ENCODE measurements at regions not wholly inside any gene's neighbourhood (a gene's known extent, or its start where the extent isn't known, plus 50 kb on each side); places are given as distances from the start of the nearest gene placed in this dataset.
"Not testable (repeated sequence)": the region's sequence is repeated elsewhere in the genome, so short reads cannot be mapped to it uniquely, and the experiment has no call there.

DNA sequence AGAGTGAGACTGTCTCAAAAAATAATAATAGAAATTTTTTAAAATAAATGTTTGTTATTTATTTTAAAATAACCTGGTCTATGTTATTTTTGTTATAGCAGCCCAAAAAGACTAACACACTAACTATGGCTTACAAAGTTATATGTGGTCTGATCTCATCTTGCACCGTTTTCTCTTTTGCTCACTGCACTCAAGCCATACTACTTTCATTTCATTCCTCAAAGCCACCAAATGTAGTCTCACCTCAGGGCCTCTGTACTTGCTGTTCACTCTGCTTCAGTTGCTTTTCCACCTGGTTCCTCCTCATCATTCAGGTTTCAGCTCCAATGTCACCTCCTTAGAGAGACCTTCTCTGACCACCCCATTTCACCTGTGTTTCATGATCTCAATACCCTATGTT, 55.2 kb upstream of the MDM1 start:
- no peak for DNase-seq (ENCODE audit: low spot score)

DNA sequence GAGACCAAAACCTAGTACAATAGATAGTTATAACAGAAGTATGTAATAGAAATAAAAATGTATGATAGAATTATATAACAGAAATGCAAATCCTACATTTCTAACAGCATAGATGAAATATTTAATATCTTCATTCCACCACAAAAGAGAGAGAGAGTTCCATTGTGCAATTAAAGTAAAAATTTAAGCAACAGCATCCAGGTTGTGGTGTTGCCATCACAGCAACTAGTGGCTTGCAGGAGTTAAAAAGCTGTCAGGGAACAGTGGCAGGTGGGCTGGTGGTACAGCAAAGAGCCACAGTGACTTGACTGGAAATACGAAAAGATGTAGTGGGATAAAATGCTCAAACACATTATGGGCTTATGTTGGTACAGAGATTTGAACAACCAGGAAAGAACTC, 57.1 kb upstream of the MDM1 start:
- DNase-seq (ENCODE audit: low spot score), result no peak

DNA sequence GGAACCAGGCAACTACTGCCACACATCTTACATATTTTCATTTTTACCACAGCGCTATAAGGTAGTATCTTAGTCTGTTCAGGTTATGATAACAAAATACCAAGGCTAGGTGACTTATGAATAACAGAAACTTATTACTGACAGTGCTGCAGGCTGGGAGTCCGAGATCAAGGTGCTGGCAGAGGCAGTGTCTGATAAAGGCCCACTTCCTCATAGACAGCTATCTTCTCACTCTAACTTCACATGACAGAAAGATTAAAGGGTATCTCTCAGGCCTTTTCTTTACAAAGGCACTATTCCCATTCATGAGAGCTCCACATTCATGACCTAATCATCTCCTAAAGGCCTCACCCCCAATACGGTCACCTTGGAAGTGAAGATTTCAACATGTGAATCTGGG, 59.8 kb upstream of the MDM1 start:
- no peak for DNase-seq (ENCODE audit: low spot score)

DNA sequence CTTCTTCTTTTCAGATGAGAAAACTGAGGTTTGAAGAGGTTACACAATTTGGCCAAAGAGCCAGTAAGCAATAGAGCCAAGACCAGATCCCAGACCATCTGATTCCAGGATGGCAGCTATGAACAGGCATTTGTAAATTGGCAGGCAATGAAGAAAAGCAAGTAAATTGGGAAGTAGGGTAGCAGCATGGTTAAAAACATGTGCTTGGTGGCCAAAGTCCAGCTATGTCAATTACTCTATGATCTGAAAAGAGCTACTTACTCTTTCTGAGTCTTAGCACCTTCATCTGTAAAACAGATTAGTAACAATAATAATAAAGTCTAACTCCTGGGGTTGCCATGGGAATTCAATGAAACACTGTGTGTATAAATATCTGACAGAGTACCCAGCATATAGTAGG, 60.2 kb upstream of the MDM1 start:
- no peak for DNase-seq (ENCODE audit: low spot score)

DNA sequence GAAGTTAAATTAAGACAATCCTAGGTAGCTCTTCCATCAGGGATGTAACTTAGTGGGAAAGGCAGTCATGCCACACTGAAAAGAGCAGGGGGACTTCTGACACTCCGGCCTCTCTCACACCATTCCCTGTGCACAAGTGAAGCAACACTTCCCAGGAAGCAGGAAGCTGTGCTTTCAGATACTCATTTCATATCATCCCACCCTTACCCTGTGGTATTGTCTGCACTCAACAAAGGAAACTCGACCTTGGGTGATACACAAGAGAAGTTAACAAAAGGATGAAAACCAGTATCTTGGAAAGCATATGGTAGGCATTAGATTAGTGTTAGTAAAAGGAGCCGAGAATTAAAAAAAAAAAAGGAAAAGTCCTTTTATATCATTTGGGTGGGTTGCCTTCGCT, 61.3 kb upstream of the MDM1 start:
- no peak for DNase-seq (ENCODE audit: low spot score)

DNA sequence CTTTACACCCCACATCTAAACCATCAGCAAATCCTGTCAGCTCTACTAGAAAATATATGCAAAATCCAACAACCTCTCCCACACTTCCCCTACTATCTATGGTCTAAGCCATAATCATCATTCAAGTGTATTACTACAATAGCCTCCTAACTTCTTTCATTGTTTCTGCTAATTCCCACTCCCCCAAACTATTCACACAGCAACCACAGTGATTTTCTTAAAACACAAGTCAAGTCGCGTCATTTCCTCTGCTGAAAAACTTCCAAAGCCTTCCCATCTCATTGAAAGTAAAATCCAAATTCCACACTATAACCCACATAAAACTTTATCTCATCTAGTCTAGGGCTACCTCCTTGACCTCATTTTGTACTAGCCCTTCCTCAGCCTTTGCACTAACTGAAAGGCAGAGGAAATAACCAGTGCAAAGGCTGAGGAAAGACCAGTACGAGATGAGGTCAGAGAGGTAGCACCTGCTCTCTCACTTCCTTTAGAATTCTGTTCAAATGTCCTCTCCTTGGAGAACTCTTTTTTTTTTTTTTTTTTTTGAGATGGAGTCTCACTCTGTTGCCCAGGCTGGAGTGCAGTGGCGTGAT, 65.5 kb upstream of the MDM1 start:
- no peak for DNase-seq (ENCODE audit: low spot score)

DNA sequence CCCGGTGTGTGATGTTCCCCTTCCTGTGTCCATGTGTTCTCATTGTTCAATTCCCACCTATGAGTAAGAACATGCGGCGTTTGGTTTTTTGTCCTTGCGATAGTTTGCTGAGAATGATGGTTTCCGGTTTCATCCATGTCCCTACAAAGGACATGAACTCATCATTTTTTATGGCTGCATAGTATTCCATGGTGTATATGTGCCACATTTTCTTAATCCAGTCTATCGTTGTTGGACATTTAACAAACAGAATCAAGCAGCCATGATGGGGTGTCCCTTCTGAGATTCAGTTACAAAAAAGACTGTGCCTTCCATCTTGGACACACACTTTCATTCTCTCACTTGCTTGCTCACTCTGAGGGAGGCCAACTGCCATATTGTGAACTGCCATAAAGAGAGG, 66.5 kb upstream of the MDM1 start:
- not testable (repeated sequence) for DNase-seq (ENCODE audit: low spot score)

DNA sequence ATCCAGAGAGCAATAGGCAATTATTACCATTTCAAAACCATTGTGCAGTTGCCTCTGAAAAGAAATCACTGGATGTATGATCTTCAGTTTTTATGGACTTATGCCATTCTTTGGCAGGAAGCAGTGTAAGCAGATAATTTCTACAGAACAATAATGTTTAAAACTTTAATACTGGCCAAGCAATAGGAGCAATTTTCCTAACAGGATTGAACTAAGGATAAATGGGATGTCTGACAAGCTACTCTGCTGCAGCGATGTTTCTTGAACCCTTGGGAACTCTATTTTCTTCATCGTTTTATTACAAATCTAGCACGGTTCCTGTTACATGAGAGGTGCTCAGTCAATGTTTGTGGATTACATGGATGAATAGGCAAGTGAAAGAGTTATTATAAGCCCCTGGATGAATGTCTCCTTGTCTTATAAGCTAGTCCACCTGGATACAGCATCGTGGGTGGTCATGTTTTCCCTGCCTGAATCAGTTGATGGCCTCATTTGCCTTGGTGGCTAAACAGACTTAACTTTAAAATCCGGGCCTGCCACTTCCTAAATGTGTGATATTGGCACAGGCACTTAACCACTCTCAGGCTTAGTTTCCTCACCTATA, 68.2 kb upstream of the MDM1 start:
- no peak for DNase-seq (ENCODE audit: low spot score)

DNA sequence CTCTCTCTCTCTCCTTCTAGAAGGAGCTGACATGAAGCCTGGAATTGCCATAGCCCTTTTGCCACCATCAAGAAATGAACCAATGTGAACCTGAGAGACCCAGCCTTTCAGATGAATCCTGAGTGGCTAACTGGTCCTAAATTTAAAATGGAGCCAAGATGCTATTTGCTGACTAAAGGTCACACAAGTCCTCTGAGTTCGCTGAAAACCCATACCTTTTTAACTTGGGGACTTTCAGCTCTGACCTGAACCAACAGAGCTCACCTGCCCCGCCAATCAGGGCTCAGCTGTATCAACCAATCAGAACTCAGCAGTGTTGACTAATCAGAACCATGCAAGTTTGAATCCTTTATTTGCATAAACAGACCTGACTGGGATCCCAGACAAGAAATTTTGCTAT, 70.3 kb upstream of the MDM1 start:
- no peak for DNase-seq (ENCODE audit: low spot score)

DNA sequence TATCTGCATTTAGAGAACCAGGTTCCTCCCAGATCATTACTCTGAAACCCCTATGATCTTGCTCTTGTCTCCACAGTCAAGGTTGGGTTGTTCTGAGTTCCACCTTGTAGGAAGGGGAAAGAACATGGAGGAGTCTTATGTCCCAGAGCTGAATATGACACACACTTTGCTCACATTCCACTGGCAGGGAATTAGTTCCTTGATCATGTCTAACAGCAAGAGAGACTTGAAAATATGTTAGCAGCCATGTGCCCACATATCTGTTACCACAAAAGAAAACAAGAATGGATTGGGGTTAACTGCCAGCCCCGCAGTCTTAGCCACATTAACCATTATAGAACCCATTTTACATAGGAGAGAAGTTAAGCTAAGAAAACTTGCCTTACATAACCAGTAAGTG, 71.1 kb upstream of the MDM1 start:
- DNase-seq (ENCODE audit: low spot score), result no peak

DNA sequence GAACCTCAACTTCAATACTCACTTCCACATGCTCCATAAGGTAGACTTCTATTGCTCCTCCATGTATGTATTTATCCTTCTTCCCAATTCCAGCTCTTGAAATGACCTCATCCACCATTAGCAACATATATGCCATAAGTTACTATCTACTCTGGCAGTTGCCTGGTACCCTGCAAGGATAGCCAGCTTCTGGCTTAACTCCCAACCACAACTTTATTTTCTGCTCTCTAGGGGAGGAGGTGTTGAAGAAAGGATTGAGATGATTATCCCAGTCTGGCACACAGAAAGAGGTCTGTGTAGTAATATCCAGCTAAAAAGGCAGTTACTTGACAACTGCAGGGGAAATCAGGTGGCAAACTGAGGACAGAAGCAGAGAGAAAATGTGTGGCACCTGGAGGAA, 71.5 kb upstream of the MDM1 start:
- no peak for DNase-seq (ENCODE audit: low spot score)

DNA sequence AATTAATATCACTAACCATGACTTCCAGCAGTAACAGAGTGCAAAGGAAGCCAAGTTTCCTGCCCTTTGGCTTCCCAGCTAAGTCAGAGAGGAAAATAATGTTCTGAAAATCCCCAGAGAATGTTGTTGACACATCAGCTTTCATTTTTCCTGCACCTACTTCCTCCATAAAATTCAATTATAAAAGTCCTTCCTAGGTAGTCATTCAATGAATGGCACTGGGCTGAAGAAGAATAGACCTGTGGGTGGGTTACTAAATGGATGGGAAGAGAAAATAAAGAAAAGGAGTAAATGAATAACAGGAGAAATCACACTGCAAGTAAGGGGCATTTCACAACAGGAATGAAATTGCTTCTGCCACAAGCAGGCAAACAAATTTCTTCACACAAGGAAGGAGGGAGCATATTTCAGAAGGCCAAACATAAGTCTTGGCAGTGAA, 73.2 kb upstream of the MDM1 start:
- no peak for DNase-seq (ENCODE audit: low spot score)

DNA sequence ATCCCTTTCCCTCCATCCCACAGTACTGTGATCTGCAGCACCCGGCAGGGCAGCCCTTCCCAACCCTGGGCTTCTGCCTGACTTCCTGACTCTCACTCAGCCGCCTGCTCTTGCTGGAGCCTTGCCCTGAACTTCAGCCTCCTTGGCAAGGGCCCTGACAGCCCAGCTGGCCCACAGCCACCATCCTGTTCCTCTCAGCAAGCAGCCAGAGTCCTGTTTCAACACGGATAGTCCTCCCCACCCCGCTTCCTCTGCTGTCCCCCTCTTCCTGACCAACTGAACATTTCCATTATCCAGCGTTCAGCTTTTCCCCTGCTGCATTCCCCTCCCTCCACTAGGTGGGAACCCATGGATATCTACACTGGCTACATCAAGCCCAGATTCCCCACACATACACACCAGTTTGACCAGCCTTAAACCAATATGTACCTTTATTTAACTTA, 74.0 kb upstream of the MDM1 start:
- DNase-seq (ENCODE audit: low spot score), result no peak

DNA sequence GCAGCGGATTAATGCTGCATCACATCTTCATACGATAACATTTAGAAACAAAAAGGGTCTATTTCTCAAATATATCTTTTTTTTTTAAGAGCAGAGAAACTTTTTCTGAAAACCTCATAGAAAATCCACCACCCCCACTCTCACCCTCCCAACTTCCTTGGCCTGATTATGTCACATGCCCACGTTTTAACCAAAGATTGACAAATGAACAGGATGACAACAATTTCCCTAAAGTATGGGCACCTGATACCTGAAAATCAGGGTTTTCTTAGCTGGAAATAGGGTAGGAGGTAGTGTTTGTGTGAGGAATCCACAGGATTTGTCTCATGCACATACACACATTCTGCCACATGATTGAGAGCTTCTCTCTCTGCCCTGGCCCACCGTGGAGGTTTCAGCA, 74.7 kb upstream of the MDM1 start:
- no peak for DNase-seq (ENCODE audit: low spot score)

DNA sequence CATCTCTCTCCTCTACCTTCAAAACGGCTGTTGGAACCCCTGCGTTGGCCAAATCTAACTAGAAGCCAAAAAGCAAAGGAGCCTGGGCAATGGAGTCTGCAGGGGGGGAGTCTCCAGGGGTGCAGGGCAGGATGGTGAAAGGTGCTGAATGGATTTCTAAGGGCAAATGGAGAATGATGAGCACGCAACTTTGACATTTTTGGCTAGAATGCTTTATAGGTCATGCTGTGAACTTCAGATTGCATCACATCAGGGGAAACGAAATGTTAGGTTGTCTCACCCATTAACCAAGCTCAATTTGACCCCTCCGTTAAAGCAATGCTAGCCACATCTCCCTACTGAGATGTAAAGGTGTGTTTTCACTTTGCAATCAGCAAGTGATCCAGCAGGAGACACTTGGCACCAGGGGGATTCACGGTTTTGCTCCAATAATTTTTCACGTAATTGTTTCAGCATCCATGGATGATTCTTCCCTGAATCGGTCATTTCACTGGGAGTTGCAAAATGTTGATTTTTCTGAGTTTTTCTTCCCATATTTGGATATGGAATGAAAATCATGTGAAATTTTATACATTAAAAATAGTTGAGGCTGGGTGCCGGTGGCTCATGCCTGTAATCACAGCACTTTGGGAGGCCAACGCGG, 78.0 kb upstream of the MDM1 start:
- DNase-seq (ENCODE audit: low spot score), result no peak

DNA sequence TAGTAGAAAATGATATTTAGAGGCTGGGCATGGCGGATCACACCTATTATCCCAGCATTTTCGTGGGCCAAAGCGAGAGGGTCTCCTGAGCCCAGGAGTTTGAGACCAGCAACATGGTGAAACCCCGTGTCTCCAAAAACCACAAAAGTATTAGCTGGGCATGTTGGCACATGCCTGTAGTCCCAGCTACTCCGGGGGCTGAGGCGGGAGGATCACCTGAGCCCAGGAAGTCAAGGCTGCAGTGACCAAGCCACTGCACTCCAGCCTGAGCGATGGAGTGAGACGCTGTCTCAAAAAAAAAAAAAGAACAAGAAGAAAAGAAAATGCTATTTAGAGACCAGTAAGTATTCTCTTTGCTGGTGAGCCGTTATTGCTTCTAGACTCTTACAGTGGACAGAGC, 79.2 kb upstream of the MDM1 start:
- DNase-seq (ENCODE audit: low spot score), result no peak

DNA sequence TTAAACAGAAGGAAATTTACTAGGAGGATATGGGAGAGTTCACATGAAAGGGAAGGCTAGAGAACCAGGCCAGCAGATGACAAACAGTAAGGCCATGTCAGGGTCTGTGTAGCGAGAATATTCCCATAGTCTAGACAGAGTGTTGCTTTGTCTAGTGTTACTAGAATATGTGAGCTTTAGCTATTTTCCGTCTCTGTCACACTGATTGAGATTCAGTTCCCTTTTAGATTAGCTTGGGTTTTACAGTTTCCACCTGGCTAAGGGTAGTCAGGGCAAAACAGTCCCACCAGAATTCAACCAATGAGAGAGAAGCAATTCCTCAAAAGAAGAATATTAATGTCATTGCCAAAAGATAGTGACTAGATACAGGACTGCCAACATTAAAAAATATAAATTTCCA, 82.8 kb upstream of the MDM1 start:
- no peak for DNase-seq (ENCODE audit: low spot score)

DNA sequence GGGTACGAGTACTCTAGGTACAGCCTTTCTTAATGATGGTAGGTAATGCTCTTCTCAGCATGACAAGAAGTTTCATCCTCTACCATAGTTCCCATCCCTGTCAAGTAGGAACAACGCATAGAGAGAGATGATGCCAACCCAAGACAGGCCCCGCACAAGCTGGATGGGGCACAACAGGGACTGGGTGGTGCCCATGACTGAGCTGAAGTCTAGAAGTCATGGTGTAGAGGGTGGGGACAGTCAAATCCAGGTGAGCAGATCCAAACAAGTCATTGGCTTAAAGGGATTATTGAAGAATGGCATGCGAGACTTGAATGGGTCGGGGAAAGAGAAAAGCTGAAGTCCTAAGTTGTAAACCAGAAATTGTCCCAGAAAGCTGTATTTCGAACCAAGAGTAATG, 84.2 kb upstream of the MDM1 start:
- DNase-seq (ENCODE audit: low spot score), result no peak

DNA sequence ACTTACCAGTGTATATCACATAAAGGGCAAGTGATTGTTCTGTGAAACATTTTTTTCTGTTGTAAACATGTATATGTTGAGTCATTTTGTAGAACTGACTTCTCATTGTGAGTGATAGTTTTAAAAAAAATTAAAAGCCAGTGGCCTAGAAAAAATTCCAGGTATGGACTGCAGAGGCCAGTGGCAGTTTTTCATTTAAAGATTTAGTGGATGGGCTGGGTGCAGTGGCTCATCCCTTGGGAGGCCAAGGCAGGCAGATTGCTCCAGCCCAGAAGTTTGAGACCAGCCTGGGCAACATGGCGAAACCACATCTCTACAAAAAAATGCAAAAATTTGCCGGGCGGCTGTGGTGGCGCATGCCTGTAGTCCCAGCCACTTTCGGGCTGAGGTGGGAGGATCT, 84.7 kb upstream of the MDM1 start:
- no peak for DNase-seq (ENCODE audit: low spot score)

DNA sequence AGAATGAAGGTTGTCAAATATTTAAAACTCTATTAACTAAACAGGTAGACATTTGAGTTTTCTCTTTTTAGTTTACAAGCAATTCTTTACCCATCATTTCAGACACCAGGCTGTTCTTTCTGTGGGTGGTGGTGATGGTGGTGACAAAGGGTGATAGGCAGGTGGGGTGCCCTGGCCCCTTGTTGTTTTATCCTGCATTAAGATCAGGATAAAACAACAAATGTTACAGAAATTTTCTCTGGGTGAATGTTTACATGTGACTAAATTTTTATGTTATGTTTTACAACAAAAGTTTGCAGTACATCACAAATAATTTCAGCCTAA, 85.9 kb upstream of the MDM1 start:
- DNase-seq (ENCODE audit: low spot score), result no peak

DNA sequence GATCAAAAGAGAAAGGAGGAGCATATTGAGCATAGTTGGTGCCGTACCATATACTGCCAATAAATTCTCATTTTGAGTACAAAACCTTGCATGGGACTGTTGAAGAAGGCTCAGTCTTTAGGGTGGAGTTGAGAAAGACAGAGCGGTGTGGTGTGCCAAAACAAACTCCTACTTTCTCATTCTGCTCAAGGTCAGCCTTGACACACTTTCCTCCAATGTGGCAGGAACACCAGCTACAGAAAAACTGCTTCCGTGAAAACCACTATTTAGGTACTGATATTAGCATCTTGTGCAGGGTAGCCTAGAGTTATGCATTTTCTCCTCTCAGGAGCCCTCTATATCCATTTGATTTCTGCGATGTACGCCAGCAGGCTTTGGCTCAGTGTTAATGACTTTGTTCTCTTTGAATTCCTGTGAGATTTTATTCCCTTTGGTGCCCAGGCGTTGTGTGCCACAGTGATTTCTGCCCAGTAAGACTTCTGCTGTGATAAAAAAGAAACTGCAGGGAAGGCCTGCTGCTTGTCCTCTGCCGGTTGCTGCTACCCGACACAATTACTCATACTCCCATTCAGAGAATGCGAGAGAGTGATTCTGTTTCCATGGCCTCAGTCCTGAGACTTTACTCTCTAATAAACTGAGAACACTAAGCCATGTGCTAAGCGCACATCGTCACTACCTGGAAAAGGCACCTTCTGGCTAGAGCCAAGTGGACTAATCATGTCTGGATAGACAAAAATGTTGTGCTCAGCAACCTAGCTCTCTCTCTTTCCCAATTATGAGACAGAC, 88.3 kb upstream of the MDM1 start:
- no peak for DNase-seq (ENCODE audit: low spot score)

DNA sequence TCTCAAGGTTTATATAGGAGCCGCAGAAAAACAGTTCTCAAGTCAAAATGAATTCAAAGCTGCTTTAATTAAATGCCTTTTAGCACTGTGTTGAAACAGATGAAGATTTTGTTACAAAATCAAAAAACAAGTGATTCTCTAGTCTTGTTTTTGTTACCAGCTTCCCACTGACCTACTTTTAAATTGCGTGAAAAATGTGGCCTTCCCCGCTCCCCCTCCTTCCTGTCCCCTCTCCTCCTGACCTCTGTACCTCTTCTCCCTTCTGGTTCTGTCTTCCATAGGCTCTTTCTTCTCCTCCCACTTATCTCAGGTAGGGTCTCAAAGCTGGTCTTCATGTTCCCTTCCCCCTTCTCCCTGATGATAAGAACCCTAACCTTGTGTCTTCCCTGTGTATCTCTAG, 90.0 kb upstream of the MDM1 start:
- DNase-seq (ENCODE audit: low spot score), result no peak

DNA sequence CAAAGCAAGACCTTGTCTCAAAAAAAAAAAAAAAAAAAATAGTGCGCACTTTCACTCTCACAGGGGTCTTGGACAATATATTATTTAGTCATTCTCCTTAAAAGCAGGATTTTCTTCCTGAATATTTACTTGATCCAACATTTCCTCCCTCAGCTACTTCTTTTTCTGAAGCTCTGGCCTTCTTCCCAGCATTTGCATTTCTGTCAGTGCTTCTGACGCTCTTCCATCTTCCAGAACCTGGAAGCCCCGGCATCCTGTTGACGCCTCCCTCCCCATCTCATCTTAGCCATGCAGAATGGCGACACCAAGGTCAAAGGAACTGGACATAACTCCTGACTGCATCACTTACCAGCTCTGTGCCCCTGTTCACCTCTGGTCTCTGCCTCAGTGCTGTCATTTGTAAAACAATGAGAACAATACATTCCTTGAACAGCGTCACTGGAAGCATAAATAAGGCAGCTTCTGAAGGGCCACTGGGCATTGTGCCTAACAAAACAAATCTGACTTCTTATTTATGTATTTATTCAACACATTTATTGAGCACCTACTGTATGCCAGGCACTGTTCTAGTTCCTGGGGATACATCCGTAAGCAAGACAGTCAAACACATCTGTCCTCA, 90.9 kb upstream of the MDM1 start:
- DNase-seq (ENCODE audit: low spot score), result no peak
